ENCODE measurements at regions not wholly inside any gene's neighbourhood (a gene's known extent, or its start where the extent isn't known, plus 50 kb on each side); places are given as distances from the start of the nearest gene placed in this dataset.

- TF ChIP-seq EZH2 (IDR thresholded peaks at IDR 0.05; ENCODE audit: borderline replicate concordance, low read length) (no peak), CTCF (IDR thresholded peaks at IDR 0.05; ENCODE audit: low read length) (no peak)
Measured at GRCh38 chr12:125355614-125356013, 290.4 kb downstream of the AACS start.
